HG02870 (cell line): ENCODE measurements at regions not wholly inside any gene's neighbourhood (a gene's known extent, or its start where the extent isn't known, plus 50 kb on each side); places are given as distances from the start of the nearest gene placed in this dataset.

Source experiments
- ATAC-seq: cut with Tn5 transposase; IDR thresholded peaks from one replicate; pipeline ENCODE4 v1.9.1; 2021; ENCODE audit warnings: mild to moderate bottlenecking, moderate library complexity; ENCODE audit not compliant: unreplicated experiment

DNA sequence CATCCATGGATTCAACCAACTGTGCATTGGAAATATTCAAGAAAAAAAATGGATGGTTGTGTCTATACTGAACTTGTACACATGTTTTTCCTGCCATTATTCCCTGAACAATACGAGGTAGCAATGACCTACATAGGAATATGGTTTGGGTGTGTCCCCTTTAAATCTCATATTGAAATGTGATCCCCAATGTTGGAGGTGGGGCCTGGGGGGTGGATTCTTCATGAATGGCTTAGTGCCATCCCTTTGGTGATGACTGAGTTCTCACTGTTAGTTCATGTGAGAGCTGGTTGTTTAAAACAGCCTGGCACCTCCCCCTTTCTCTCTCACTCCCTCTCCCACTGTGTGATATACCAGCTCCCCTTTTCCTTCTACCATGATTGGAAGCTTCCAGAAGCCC lies 139.8 kb upstream of the BACH2 start:
- ATAC-seq: no peak

GRCh38 chr6:90435207-90435899 lies 138.7 kb upstream of the BACH2 start:
- no peak for ATAC-seq

DNA sequence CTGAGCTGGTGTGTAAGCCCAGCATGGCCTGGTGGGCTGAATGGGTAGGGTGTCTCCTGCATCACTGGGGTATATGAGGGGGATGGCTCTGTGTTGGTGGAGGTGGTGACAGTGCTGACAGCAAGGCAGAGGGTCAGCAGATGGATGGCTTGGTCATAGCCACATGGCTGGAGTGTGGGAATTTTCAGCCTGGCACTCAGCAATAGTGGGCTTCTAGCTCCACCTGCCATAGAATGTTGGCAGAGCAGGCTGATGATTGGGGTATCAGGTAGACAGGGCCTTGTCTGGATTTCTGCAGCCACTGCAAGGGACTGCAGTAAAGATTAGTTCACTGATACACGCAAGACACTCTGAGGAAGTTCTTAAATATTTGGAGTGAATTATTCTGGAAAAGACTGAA lies 137.5 kb upstream of the BACH2 start:
- no peak for ATAC-seq

GRCh38 chr6:90432937-90433336 lies 136.3 kb upstream of the BACH2 start:
- no peak for ATAC-seq

DNA sequence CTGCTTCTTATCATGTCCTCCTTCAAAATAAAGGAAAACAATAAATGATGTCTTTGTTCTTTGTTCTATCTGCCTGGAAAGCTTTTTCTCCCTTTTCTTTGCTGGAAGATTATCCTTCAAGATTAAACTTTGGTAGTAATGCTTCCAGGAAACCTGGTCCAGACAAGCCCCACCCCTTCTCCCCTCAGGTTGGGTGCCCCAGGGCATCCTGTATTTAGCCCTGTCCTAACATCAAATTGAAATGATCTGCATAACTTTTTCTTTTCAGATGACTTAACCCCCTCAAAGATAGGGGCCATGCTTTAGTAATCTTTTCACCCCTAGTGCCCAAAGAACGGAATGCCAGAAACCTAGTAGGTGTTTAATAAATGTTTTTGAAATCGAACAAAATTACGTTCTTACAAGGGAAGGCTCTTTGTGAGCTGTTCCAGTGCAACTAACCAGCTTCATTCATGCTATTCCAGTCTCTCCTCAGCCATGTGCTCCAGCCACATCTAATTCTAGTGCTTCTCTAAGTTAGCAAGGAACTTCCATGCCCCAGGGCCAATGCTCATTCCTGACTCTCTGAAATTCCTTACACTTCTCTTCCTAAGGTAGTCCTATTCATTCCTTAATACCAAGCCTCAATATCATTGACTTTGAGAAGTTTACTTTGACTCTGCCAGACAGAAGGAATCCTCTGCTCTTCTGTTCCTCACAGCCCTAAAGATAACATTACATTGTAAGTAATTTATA lies 135.6 kb upstream of the BACH2 start:
- no peak for ATAC-seq

GRCh38 chr6:90431576-90431975 lies 134.9 kb upstream of the BACH2 start:
- ATAC-seq: no peak

- ATAC-seq: no peak
Measured at GRCh38 chr6:90429713-90430112, 133.1 kb upstream of the BACH2 start.

GRCh38 chr6:90428514-90428913 lies 131.9 kb upstream of the BACH2 start:
- no peak for ATAC-seq

GRCh38 chr6:90425161-90425641 lies 128.6 kb upstream of the BACH2 start:
- peak; percentile 99 for ATAC-seq

DNA sequence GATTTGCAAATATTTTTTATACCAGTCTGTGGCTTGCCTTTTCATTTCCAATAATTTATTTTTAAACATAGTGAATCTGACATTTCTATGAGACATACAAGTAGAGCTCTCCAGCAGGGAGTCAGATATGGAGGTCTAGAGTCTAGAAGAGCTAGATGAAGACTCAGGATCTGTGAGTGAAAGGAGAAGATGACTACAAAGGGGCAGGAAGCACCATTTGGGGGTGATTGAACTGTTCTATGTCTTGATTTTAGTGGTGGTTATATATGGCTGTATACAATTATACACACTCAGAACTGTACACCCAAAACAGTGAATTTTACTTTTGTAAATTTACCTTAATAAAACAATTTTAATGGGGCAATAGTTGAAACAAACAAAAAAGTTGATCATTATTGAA lies 127.9 kb upstream of the BACH2 start:
- ATAC-seq: no peak

- no peak for ATAC-seq
Measured at GRCh38 chr6:90421666-90422065, 125.0 kb upstream of the BACH2 start.

DNA sequence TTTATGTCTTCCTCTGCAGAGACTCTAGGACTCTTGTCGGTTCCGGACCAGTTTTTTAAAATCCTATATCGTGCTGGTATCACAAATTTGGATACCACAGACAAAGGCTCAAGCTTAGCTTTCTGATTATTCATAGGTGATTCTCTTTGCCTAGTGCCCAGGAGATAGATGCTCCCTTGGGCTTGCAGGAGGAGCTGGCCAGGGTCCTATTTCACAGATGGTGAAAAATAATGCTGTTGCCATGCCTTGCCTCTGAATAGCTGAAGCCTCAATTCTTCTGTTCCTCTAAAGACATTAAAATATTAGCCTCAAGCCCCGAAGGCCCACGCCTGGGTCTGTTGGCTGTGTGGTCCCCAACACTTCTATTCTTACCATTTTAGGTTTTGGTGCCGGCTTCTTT lies 123.9 kb upstream of the BACH2 start:
- no peak for ATAC-seq

DNA sequence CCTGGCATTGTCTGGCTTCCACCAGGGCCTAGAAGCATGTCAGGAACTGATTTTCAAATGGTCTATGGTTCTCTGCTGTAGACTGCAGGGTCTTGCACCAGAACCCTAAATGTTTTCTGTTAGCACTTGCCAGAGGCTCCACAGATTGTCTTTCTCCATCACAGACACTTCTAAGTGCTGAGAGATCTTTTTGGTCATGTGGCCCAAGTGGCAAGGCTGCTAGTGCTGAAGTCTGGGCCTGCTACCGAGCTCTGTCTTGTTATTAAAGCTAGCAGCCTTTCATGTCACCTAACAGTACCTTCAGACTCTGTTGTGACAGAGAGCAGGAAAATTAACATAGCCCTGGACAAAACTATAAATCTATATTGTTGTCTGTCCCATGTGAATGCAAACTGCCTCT lies 120.7 kb upstream of the BACH2 start:
- no peak for ATAC-seq

DNA sequence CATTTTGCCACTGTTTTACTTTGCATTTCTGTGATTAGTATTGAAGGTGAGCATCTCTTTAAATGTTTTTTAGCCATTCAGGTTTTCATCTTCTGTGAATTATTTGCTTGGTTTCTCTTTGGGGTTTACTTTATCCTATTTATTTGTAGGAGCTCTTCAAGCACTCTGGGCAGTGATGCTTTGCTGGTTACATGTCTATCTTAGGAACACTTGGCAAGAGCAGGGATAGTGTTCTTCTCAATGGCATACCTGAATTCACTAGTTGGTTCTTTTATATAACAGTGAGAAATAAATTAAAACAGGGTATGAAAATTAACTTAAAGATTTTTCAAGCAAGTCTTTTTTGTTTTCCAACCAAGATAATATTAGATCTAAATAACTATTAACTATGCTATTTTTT lies 119.7 kb upstream of the BACH2 start:
- no peak for ATAC-seq

DNA sequence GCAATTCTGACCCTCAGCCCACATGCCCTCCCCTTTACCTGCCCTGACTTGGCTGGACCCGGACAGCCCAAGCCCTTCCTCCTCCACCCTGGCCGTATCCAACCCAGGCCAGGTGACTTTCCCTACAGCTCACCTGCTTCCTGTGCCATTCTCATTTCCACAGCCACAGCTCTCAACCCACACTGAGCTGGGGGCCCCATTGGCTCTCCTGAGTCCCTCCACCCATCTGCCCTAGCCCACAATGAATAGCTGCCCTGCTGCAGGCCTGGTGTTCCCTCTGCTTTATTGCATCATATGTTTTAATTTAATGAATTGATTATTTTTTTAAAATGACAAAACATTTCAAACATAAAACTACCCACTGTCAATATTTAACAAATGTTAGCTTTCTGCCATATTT lies 118.5 kb upstream of the BACH2 start:
- no peak for ATAC-seq

- ATAC-seq: no peak
Measured at GRCh38 chr6:90414352-90414751, 117.7 kb upstream of the BACH2 start.

GRCh38 chr6:90413867-90414266 lies 117.2 kb upstream of the BACH2 start:
- peak; percentile 30 for ATAC-seq

GRCh38 chr6:90413396-90413795 lies 116.8 kb upstream of the BACH2 start:
- no peak for ATAC-seq

DNA sequence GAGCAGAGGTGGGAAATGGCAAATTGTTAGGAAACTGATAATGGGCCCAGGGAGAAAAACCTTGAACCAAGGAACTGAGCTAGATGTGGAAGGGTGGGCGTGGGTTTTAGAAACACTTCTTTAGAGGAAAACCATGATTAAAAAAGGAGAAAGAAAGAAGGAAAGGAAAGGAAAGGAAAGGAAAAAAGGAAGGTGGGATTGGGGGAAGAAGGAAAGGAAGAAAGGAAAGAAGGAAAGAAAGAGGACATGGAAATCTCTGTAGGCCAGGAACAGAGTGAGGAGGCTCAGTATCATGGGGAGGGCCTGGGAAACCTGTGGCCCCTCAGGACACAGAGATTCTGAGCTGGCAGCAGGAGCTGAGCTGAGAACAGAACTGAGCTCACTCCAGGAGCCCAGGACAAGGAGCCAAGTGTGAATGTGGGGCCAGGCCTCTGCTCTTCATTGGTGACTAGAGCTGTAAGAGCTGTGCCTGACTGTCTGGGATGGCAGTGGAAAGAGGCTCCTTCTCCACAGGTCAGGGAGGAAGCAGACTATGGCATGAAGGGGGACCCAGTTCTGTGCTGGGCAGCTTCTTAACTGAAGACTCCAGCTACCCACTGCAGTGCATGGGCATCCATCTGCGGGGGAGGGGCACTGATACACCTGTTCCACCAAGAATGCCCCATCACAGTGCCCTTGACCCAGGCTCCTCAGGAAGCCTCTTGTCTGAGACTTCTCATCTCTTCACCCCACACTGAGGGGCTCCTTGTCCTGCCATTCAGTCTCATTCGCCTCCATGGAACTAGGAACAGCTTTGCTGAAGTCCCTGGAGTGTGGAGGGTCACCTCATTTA lies 116.1 kb upstream of the BACH2 start:
- ATAC-seq: no peak

- ATAC-seq: peak; percentile 92
Measured at GRCh38 chr6:90411292-90411781, 114.7 kb upstream of the BACH2 start.

- ATAC-seq: no peak
Measured at GRCh38 chr6:90409700-90410099, 113.1 kb upstream of the BACH2 start.
